HCT116 (cell line): ENCODE measurements at regions not wholly inside any gene's neighbourhood (a gene's known extent, or its start where the extent isn't known, plus 50 kb on each side); places are given as distances from the start of the nearest gene placed in this dataset.

ENCODE experiments used
- ATAC-seq: fragments of 200-7000 bp; cut with Tn5 transposase; 2 replicates; pipeline ENCODE4 v1.9.1; 2020; ENCODE audit warnings: mild to moderate bottlenecking, moderate library complexity
- BruUV-seq: library from RNA; stranded (reverse); fragments of 400-500 nt; replicated peaks from 2 replicates; lab custom pipeline; 2021; lab: Mats Ljungman, UMichigan
- CTCF ChIA-PET: fragments of 300-600 bp; sonication (Branson Sonifier 250); formaldehyde crosslinking; loops from one replicate; lab custom pipeline; 2021; ENCODE audit warnings: antibody characterized with exemption; lab: Charles Lee
- POLR2A ChIA-PET: fragments of 300-600, 350-600 bp; sonication (Branson Sonifier 250); formaldehyde crosslinking; loops from one replicate; lab custom pipeline; 2021; ENCODE audit warnings: antibody characterized with exemption; lab: Charles Lee
- RAD21 ChIA-PET, 2 experiments: fragments of 300-600 bp; sonication (Branson Sonifier 250); formaldehyde crosslinking; loops; one replicate each; lab custom pipeline; 2023; ENCODE audit warnings: low total read pairs in 2 of 2; ENCODE audit not compliant: uncharacterized antibody in 2 of 2, unreplicated experiment in 2 of 2, low non-redundant PET in 1 of 2; lab: Charles Lee
- DNase-seq: peaks from one replicate; pipeline ENCODE4 v3.0.0-alpha.2; 2010; ENCODE audit warnings: low read depth, low spot score
- H2AFZ ChIP-seq: fragments of 200-600 bp; shearing (Covaris generic), sonication (generic); 2 replicates; pipeline ENCODE4 v1.6.1; 2017; ENCODE audit warnings: low read depth, mixed run types, mixed read lengths, antibody characterized with exemption, low read length; ENCODE audit not compliant: poor library complexity, severe bottlenecking
- H3K27ac ChIP-seq: 2 replicates; pipeline ENCODE4 v1.5.1; 2012; ENCODE audit warnings: low read depth, low read length
- H3K27me3 ChIP-seq: fragments of 200-600 bp; sonication (generic); 2 replicates; pipeline ENCODE4 v1.6.1; 2016; ENCODE audit warnings: mixed run types, low read length, mixed read lengths; ENCODE audit not compliant: insufficient read depth
- H3K36me3 ChIP-seq, 2 experiments: fragments of 200-500 bp in 1 of 2; fragments of 200-600 bp in 1 of 2; sonication (Bioruptor generic) in 1 of 2; sonication (generic) in 1 of 2; 2 replicates each; pipeline versions ENCODE4 v1.5.1 to v1.6.1; 2014 to 2016; ENCODE audit warnings: low read length in 2 of 2, inconsistent platforms in 1 of 2, mixed read lengths in 1 of 2, mixed run types in 1 of 2; ENCODE audit not compliant: insufficient read depth in 2 of 2, control insufficient read depth in 1 of 2
- H3K4me1 ChIP-seq, 2 experiments: fragments of 200-600 bp in 1 of 2; sonication (generic) in 1 of 2; 2 replicates each; pipeline versions ENCODE4 v1.5.1 to v1.6.1; 2012 to 2017; ENCODE audit warnings: low read length in 2 of 2, inconsistent platforms in 1 of 2, mild to moderate bottlenecking in 1 of 2, mixed read lengths in 1 of 2, mixed run types in 1 of 2, moderate library complexity in 1 of 2; ENCODE audit not compliant: insufficient read depth in 2 of 2, control insufficient read depth in 1 of 2
- H3K4me2 ChIP-seq: fragments of 200-600 bp; sonication (generic); 2 replicates; pipeline ENCODE4 v1.6.1; 2017; ENCODE audit warnings: mixed run types, low read length, mixed read lengths
- H3K4me3 ChIP-seq, 2 experiments: fragments of 200-600 bp in 1 of 2; sonication (generic) in 1 of 2; replicated peaks in 1 of 2; 2 replicates each; pipeline ENCODE4 v1.5.1; 2011 to 2016; ENCODE audit warnings: low read length in 2 of 2, control low read depth in 1 of 2, low read depth in 1 of 2, mild to moderate bottlenecking in 1 of 2, mixed read lengths in 1 of 2, mixed run types in 1 of 2
- H3K79me2 ChIP-seq: fragments of 200-600 bp; sonication (generic); 2 replicates; pipeline ENCODE4 v1.6.1; 2017; ENCODE audit warnings: mild to moderate bottlenecking, mixed run types, low read length, moderate library complexity, mixed read lengths; ENCODE audit not compliant: insufficient read depth
- H3K9ac ChIP-seq: fragments of 200-600 bp; sonication (generic); 2 replicates; pipeline ENCODE4 v1.6.1; 2016; ENCODE audit warnings: low read length, mixed read lengths
- H3K9me2 ChIP-seq: fragments of 200-600 bp; sonication (generic), shearing (Covaris generic); 2 replicates; pipeline ENCODE4 v1.6.1; 2017; ENCODE audit warnings: mixed run types, mild to moderate bottlenecking, moderate library complexity; ENCODE audit not compliant: insufficient read depth
- H3K9me3 ChIP-seq, 2 experiments: fragments of 200-500 bp in 1 of 2; fragments of 200-600 bp in 1 of 2; sonication (Bioruptor generic) in 1 of 2; sonication (generic) in 1 of 2; 2 replicates each; pipeline ENCODE4 v1.6.1; 2014 to 2017; ENCODE audit warnings: low read length in 2 of 2, mixed read lengths in 2 of 2, inconsistent platforms in 1 of 2, low read depth in 1 of 2, mild to moderate bottlenecking in 1 of 2, mixed run types in 1 of 2, moderate library complexity in 1 of 2; ENCODE audit not compliant: control insufficient read depth in 1 of 2, insufficient read depth in 1 of 2
- H4K20me1 ChIP-seq: fragments of 200-600 bp; sonication (generic), shearing (Covaris generic); 2 replicates; pipeline ENCODE4 v1.6.1; 2017; ENCODE audit warnings: mixed run types, mild to moderate bottlenecking, moderate library complexity; ENCODE audit not compliant: insufficient read depth
- CEBPB ChIP-seq: IDR thresholded peaks from 2 replicates; pipeline ENCODE4 v1.6.1; 2012; ENCODE audit warnings: low read depth
- EGR1 ChIP-seq: IDR thresholded peaks from 2 replicates; pipeline ENCODE4 v1.6.1; 2012; ENCODE audit warnings: low read depth
- ELF1 ChIP-seq: IDR thresholded peaks from 2 replicates; pipeline ENCODE4 v1.6.1; 2012; ENCODE audit warnings: low read depth, borderline replicate concordance
- EZH2phosphoT487 ChIP-seq: fragments of 200-600 bp; IDR thresholded peaks from 2 replicates; pipeline ENCODE4 v1.6.1; 2018; ENCODE audit warnings: antibody characterized with exemption, borderline replicate concordance
- FOSL1 ChIP-seq: IDR thresholded peaks from 2 replicates; pipeline ENCODE4 v1.6.1; 2012; ENCODE audit warnings: low read depth
- JUND ChIP-seq: IDR thresholded peaks from 2 replicates; pipeline ENCODE4 v1.6.1; 2012
- MAX ChIP-seq: IDR thresholded peaks from 2 replicates; pipeline ENCODE4 v1.6.1; 2012
- POLR2A ChIP-seq: IDR thresholded peaks from 2 replicates; pipeline ENCODE4 v1.7.0; 2011; ENCODE audit warnings: borderline replicate concordance; ENCODE audit not compliant: insufficient read depth, insufficient read length; ENCODE audit errors: extremely low read depth
- RAD21 ChIP-seq: IDR thresholded peaks from 2 replicates; pipeline ENCODE4 v1.6.1; 2012; ENCODE audit warnings: low read depth, mild to moderate bottlenecking
- SIN3A ChIP-seq: IDR thresholded peaks from 2 replicates; pipeline ENCODE4 v1.6.1; 2012; ENCODE audit warnings: low read depth
- YY1 ChIP-seq: IDR thresholded peaks from 2 replicates; pipeline ENCODE4 v1.6.1; 2011; ENCODE audit warnings: low read length, low read depth, moderate library complexity, mild to moderate bottlenecking; ENCODE audit not compliant: insufficient replicate concordance; ENCODE audit errors: extremely low read depth
- ZNF274 ChIP-seq: fragments of 200-500 bp; sonication (Bioruptor generic); IDR thresholded peaks from 2 replicates; pipeline ENCODE4 v1.6.1; 2014; ENCODE audit warnings: mild to moderate bottlenecking, low read depth, low read length, inconsistent platforms
- intact Hi-C: fragments of 100-400 bp; cut with micrococcal nuclease; formaldehyde crosslinking; loops from 2 replicates; pipeline ENCODE4 v1.10.0; 2022
- TF ChIP-seq, protein P1 (sequence below): IDR thresholded peaks from 2 replicates; pipeline ENCODE4 v1.6.1; 2012
- TF ChIP-seq, protein P2 (sequence below): IDR thresholded peaks from 2 replicates; pipeline ENCODE4 v1.6.1; 2011; ENCODE audit warnings: mild to moderate bottlenecking, low read length, moderate library complexity; ENCODE audit not compliant: insufficient replicate concordance; ENCODE audit errors: extremely low read depth
- TF ChIP-seq, protein P3 (sequence below): IDR thresholded peaks from 2 replicates; pipeline ENCODE4 v1.6.1; 2012; ENCODE audit warnings: low read depth

- POLR2A ChIA-PET = no interaction called here
Measured at GRCh38 chr2:52314231-52314630, 1282.3 kb upstream of the NRXN1 start.

More at GRCh38 chr2:52314231-52314630, 1282.3 kb upstream of the NRXN1 start:
- no TSS peak for BruUV-seq
- H3K27me3 ChIP-seq = no peaks in the 10 kb centered on the region
- H2AFZ ChIP-seq = no peak overlapping the region
- ChIA-PET RAD21 (no interaction called here), CTCF (no interaction called here)
- TF ChIP-seq JUND = no peak
- TF ChIP-seq RAD21 = no peak
- no peak for TF ChIP-seq FOSL1
- TF ChIP-seq POLR2A = no peak
- TF ChIP-seq, protein P1, sequence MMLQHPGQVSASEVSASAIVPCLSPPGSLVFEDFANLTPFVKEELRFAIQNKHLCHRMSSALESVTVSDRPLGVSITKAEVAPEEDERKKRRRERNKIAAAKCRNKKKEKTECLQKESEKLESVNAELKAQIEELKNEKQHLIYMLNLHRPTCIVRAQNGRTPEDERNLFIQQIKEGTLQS = no peak
- no peak for TF ChIP-seq EZH2phosphoT487
- TF ChIP-seq, protein P2, sequence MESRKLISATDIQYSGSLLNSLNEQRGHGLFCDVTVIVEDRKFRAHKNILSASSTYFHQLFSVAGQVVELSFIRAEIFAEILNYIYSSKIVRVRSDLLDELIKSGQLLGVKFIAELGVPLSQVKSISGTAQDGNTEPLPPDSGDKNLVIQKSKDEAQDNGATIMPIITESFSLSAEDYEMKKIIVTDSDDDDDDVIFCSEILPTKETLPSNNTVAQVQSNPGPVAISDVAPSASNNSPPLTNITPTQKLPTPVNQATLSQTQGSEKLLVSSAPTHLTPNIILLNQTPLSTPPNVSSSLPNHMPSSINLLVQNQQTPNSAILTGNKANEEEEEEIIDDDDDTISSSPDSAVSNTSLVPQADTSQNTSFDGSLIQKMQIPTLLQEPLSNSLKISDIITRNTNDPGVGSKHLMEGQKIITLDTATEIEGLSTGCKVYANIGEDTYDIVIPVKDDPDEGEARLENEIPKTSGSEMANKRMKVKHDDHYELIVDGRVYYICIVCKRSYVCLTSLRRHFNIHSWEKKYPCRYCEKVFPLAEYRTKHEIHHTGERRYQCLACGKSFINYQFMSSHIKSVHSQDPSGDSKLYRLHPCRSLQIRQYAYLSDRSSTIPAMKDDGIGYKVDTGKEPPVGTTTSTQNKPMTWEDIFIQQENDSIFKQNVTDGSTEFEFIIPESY = no peak
- no peak for TF ChIP-seq ZNF274
- no peak for TF ChIP-seq SIN3A
- no peak for TF ChIP-seq CEBPB
- TF ChIP-seq YY1 = no peak
- TF ChIP-seq EGR1 = no peak
- TF ChIP-seq, protein P3, sequence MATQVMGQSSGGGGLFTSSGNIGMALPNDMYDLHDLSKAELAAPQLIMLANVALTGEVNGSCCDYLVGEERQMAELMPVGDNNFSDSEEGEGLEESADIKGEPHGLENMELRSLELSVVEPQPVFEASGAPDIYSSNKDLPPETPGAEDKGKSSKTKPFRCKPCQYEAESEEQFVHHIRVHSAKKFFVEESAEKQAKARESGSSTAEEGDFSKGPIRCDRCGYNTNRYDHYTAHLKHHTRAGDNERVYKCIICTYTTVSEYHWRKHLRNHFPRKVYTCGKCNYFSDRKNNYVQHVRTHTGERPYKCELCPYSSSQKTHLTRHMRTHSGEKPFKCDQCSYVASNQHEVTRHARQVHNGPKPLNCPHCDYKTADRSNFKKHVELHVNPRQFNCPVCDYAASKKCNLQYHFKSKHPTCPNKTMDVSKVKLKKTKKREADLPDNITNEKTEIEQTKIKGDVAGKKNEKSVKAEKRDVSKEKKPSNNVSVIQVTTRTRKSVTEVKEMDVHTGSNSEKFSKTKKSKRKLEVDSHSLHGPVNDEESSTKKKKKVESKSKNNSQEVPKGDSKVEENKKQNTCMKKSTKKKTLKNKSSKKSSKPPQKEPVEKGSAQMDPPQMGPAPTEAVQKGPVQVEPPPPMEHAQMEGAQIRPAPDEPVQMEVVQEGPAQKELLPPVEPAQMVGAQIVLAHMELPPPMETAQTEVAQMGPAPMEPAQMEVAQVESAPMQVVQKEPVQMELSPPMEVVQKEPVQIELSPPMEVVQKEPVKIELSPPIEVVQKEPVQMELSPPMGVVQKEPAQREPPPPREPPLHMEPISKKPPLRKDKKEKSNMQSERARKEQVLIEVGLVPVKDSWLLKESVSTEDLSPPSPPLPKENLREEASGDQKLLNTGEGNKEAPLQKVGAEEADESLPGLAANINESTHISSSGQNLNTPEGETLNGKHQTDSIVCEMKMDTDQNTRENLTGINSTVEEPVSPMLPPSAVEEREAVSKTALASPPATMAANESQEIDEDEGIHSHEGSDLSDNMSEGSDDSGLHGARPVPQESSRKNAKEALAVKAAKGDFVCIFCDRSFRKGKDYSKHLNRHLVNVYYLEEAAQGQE = no peak
- no peak for TF ChIP-seq ELF1
- no peak for TF ChIP-seq MAX
- no peak overlapping the region for H3K4me3 ChIP-seq
- H3K27ac ChIP-seq = no peak overlapping the region
- no peaks in the 10 kb centered on the region for H3K79me2 ChIP-seq
- intact Hi-C loops = no loop called here
- no peak for DNase-seq
- no peaks in the 10 kb centered on the region for H3K9me3 ChIP-seq
- H3K36me3 ChIP-seq = no peaks in the 10 kb centered on the region
- H4K20me1 ChIP-seq = no peaks in the 10 kb centered on the region
- H3K4me1 ChIP-seq = no peaks in the 10 kb centered on the region
- ATAC-seq = no peak
- no peak overlapping the region for H3K4me2 ChIP-seq
- no peak overlapping the region for H3K9ac ChIP-seq
- no peaks in the 10 kb centered on the region; the same call in 1 of the 2 replicates for H3K9me2 ChIP-seq
